HG03175 (cell line): ENCODE measurements at regions not wholly inside any gene's neighbourhood (a gene's known extent, or its start where the extent isn't known, plus 50 kb on each side); places are given as distances from the start of the nearest gene placed in this dataset.
A peak's percentile ranks its signal among the peaks of the same experiment; 100 is the strongest.

Source experiments
- ATAC-seq: cut with Tn5 transposase; IDR thresholded peaks from one replicate; pipeline ENCODE4 v1.9.1; 2021; ENCODE audit warnings: mild to moderate bottlenecking, moderate library complexity; ENCODE audit not compliant: unreplicated experiment

DNA sequence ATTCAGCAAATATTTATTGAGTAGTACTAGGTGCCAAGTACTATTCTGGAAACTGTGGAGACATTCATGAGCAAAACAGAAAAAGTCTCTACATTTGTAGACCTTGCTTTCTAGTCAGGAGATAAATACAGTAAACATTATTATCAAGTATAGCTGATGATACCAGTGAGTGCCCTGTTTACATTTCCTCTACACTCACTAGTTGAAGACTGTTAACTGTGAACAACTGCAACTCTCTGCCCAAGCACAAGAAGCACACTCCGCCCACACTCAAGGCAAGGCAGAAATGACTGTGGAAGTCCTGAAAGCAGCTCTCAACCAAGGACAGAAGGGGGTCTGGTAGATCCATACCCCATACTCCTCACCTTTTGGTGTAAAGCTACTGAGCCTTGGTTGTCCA, 837.0 kb downstream of the DIAPH3 start:
- ATAC-seq: no peak

DNA sequence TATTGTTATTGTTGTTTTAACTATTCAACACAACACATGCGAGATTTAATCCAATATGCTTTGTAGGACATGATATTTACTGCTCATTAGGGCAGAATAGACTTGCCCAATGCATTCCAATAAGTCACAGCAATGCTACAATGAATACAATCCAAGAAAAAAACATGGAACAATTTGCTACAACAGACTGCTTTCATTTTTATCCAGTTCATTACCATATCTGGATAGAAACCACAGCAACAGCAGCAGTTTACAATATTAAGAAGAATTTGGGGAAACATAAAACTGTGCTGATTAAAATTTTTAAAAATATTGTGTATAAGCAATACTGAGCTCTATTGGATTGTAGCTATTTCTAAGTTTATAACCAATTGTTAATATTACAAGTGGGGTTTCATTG, 833.0 kb downstream of the DIAPH3 start:
- ATAC-seq: no peak

DNA sequence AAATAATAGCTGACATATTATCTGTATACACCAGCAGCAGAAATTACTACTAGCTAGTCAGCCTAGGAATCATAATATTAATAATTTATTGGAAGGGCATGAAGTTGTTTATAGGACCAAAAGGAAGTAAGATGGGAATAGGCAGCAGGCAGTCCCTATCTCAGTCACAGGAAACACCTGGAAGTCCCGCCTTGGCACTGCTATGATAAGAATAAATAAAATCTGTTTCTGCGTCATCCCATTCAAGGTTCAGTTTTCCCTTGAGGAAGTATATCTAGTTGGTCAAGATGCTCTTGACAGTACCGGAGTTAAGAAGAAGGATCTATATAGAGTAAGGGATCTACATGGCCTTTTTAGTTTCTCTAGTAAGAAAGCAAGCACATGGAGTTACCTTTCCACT, 830.8 kb downstream of the DIAPH3 start:
- ATAC-seq: no peak

DNA sequence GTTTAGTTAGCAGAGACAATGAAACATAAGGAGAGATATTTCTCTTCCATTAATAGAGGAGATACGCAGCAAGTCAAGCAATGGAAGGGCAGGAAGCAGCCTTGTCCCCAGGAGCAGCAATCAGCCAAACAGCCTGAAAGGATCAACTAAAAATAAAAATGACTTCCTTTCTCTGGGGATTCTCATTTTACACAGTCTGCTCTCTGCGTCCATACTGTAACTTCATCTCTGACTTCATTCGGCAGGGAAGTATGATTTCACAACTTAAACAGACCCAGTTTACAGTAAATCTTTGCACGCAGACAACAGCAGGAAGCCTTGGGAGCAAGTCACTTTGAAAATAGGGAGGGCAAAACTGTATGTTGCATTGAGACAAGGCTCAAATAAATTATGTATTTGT, 826.7 kb downstream of the DIAPH3 start:
- no peak for ATAC-seq

DNA sequence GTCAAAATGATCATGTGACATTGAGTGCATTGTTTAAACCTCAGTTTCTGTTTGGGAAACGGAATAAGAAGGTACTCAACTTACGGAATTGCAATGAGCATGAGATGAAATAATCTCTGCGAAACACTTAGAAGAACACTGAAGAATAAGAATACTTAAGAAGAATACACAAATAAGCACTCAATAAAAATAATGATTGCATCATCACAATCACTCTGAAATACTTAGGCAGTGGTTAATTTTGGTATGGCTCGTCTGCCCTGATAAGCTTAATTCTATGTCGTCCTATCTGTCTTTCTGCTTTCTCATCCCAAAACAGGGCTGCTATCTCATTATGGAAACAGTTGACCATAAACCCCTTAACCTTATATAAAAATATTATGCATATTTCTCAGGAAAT, 823.6 kb downstream of the DIAPH3 start:
- ATAC-seq: no peak

DNA sequence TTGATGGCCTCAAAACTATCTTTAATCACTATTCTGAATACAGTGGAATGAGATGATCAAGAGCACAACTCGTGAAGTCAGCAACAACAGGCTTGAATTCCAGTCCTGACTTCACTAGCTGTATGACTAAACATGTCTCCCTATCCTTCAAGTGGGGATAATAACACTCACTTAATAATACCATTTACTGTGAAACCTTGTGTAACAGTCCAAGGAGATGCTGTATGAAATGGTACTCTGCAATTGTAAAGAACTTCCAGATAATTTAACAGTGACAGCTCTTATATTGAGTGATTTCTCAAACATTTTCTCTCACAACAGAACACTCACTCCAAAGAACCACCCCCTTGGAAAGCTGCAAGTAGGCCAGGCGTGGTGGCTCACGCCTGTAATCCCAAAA, 823.1 kb downstream of the DIAPH3 start:
- no peak for ATAC-seq

DNA sequence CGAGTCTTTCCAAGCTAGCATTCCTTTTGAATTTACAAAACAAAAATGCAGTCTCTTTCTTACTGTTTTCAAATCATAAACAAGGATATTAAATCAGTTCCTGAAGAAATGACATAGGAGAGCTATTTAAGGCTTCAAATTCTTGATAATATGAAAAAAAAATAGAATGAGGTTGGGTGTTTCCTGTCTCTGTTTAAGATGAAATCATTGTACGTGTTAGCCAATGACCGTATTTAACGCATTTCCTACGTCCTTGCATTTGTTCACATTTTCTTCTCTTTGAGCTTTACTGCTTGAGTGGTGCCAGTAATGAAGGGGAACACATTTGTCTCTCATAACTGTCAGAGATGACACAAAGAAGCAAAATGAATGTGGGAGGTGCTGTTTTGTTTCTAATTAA, 821.3 kb downstream of the DIAPH3 start:
- no peak for ATAC-seq

DNA sequence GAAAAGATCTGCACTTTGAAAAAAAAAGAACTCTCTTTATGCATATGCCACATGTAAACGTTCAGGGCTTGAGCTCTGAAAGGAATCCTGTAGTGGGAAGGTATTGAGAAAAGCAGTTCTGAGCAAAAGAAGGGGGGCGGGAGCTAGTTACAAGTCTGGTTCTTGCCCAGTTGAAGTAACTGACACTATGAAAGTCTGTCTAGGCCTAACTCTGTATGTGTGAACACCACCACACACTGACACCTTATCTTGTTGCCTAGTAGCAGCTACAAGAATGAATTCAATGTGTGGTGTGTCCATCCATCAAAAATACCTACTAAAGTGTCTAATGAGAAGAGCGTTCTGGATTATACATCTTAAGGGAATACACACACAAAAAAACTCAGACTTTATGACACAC, 820.6 kb downstream of the DIAPH3 start:
- ATAC-seq: no peak

DNA sequence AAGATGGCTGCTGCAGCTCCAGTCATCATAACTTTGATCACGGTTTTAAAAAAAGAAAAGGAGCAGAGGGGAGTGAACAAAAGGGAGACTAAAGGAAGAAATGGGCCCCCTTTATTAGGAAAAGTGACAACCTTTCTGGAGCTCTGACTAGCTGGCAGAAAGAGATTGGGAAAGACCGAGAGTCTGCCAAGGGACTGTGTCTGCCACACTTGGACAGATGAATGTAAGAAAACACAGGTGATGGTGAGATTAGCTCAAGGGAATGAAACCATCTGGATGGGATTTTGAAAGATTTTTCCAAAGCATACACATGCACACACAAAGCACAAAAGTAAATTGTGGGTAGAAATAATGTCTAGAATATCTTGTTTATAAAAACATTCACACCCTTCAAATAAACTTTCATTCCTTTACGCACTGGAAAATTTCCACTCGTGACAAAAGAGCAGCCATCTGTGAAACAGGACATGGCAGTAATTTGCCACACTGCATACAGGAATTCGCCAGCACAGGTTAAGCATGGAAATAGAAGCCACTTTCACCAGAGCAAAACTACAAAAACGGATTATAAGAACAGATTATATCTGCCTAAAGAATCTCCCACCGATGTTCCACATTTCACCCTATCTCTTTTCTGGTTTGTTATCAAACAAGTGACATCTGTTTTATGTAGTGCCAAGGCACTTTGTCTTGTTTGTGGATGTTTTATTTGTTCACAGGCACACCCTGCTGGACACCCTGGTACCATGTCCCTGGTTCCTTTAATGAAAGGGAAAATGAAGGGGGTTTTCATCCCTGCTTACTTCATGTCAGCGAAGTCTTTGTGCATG, 819.5 kb downstream of the DIAPH3 start:
- ATAC-seq: no peak

DNA sequence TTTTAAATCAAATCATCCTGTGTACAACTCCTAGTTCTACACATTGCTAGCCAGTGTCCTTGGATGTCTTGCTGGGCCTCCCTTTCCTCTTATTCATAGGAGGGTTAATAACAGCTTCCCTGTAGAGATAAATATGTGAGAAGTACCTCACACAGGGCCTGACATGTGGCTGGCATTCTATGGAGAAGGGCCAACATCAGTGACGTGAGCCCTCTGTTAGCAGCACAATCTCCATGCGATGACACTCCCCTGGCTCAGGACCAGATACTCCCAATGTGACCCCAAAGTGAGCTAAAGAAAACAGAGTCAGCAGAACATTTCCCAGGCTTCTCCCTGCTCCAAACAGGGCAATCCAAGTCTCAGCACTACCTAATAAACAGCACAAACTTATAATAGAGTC, 818.4 kb downstream of the DIAPH3 start:
- no peak for ATAC-seq

DNA sequence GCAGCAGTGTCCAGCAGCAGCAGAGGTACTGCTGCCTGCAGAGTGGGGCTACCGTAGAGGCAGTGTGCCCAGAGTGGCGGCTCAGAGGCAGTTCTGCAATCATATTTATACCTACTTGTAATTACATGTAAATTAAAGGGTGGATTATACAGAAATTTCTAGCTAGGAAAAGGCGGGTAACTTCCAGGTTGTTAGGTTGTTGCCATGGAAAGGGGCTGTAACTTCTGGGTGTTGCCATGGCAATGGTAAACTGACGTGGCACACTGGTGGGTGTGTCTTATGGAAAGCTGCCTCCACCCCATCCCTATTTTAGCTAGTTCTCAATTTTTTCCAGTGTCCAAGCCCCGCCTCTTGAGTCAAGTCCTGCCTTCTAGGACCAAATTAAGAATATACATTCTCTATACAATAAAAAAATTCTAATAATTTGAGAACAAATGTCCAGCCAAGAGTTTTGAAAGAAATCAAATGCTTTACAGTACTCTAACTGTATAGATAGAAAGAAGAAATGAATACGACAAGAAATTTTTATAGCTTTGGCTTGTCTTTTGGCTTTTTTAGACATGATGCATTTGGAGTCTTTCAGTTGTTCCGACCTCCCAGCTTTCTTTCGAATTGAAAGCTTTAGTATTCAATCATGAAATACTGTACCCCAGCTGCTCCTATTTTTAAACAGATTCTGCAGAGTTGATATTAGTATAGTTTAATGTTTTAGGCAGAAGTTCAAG, 816.6 kb downstream of the DIAPH3 start:
- ATAC-seq: no peak

DNA sequence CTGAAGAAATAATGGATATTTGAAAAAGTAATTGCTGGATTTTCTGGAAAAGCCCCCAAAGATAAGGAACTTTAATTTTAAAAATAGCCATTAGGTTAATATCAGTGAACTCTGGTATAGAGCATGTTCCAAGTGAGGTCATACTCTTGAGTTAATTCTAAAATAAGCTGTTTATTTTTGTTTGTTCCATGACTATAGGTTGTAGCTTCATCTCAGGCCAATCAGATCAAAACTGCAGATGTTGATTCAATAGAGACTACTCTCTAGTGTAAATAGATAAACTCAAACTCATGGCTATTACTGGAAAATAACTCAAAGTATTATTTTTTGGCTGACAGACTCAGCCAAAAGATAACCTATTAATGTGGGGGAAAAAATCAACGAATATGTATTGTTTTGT, 815.1 kb downstream of the DIAPH3 start:
- ATAC-seq: no peak

DNA sequence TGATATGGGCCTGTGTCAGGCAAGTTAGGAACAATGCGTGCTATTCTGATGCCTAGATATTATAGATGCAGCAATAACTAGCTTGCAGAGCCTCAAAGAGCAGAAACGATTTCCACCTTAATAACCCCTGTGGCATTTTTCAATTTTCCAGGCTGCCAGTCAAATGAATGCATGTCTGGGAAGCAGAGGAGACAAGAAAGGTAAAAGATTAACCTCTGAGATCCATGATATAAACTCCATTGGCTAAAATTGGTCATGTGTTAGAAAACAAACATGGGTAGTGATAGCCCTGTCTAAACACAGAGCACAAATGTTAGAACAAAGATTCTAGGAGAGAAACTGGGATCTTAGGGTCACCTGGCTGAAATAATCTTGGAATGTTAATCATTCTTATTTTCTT, 811.1 kb downstream of the DIAPH3 start:
- no peak for ATAC-seq

DNA sequence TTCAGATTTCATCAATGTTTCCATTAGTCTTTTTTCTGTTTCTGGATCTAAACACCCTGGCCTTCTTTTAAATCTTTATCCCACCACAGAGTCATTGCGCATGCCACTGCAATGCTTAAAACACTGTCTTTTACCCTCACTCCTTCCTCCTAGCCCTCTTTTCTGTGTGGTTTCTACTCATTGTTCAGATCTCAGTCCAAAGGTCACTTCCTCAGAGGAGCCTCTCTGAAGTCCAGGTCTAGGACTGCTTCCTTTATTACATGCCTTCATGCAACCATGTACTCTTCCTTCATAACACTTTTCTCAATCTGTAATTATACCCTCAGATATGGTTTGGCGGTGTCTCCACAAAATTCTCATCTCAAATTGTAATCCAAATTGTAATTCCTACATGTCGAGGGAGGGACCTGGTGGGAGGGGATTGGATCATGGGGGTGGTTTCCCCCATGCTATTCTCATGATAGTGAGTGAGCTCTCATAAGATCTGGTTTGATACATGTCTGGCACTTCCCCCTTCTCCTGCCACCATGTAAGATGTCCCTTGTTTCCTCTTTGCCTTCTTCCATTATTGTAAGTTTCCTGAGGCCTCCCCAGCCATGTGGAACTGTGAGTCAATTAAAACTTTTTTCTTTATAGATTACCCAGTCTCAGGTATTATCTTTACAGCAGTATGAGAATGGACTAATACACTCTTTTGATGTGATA, 808.9 kb downstream of the DIAPH3 start:
- ATAC-seq: peak; percentile 79

DNA sequence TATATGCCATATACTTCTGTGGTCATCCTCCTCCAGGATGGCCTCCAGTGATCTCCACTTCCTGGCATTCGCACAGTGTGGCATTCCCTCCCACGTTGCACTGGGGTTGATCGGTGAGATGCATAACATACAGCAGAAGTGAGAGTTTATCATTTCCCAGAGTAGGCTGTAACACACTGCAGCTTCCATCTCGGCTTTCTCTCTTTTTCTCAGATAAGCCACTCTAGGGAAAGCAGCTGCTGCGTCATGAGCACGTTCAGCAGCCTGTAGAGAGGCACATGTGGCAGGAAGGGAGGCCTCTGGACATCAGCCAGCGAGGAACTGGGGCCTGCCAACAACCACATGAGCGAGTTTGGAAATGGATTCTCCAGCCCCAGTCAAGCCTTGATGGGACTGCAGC, 807.1 kb downstream of the DIAPH3 start:
- ATAC-seq: no peak

DNA sequence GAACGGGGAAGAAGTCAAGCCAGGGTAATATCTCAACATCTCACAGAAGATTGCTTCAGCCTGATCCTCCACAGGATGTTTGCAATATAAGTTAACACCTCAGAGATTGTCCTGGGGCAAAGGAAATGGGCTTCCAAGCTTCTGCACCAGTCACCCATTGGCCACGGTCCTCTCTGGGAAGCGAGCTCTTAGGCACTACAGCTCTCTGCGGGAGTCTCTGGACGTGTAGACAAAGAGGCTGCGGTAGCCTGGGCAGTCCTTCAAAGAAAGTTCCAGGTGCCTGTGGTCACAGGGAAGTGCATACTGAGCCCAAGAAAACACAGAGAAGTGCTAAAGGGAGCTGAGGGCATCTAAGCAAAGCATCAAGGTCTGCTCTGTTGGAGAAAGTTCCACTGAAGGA, 805.7 kb downstream of the DIAPH3 start:
- no peak for ATAC-seq

DNA sequence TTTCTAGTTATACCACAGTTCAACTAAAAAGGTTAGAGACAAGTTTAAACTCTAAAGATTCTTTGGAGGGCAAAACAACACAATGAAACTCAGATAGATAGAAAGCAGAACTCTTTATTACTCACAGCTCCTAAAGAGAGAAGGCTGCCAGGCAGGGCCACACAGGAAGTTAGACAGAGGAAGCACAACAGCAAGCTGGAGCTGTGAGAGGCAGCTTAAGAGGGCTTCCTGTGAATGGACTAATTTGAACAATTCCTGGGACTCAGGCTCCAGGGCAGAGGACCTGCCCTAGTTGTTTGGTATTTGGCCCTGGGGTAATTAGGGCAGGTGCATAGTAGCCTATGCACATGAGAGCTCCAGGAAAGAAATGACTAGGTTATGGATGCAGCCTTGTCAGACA, 803.6 kb downstream of the DIAPH3 start:
- ATAC-seq: peak; percentile 69

DNA sequence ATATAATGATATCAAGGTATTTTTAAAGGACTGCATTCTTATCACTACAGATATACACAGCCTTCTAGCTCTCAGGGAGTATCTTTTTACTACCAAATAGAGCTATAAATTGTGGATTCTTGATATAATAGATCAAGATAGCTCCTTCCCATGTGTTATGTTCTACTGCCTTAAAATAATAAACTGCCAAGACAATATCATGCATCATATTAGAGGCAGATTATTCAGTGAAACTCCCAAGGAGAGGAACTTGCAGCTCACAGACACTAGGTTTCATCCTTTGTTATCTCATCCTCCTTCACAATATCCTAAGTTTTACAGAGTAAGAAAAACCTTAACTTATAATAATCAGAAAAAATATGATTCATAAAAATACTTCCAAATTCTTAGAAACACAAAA, 802.8 kb downstream of the DIAPH3 start:
- no peak for ATAC-seq

DNA sequence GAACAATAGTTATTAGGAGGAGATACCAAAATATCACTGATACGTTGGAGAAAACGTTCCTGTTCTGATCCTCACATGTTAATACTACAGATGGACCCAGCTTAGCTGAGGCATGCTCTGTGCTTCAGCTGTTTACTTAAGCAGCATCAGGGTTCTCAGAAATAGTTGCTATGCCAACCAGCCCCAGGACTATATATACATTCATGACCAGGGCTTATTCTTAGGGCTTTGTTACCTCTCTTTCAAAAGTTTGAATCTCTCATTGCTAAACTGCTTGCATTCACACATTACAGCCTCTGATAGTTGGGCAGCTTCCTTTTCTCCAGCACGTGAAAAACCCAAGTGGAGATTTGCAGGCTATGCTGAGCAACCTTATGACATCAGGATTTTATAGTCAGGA, 800.4 kb downstream of the DIAPH3 start:
- no peak for ATAC-seq

DNA sequence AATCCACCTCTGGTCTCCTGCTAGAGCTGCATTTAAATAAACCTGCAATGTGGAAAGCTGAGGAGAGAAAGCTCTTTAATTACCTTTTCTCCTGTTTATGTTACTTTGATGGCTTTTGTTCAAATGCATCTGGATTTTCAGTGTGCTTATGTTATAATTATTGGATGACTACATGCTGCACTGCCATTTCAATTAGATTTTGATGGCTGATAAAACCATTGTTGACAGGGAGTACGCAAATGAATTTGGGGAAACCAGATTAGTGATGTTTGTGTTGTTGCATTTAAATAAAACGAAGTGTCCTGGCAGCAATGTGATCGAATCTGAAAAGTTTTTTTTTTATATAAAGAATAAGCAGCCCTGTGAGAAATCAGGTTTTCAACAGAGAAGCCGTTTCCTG, 799.8 kb downstream of the DIAPH3 start:
- no peak for ATAC-seq

DNA sequence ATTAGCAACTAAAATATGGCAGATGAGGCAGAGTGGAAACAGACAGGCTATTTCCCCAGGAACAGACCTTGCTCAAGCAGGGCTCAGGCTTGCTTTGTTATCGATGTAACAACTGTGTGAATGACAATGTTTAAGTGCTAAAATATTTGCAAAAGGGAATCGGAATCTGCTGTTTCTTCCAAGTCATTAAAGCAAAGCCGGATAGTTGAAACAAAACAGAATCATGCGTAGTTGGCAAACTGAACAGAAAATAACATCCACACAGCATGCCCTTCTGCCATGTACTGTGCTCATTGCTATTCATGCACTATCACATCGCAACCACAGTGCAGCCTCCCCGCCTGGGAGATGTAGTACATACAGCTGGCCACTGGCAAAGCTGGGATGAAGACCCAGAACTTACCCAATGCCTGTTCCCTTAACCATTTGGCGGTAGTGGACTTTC, 799.1 kb downstream of the DIAPH3 start:
- no peak for ATAC-seq

DNA sequence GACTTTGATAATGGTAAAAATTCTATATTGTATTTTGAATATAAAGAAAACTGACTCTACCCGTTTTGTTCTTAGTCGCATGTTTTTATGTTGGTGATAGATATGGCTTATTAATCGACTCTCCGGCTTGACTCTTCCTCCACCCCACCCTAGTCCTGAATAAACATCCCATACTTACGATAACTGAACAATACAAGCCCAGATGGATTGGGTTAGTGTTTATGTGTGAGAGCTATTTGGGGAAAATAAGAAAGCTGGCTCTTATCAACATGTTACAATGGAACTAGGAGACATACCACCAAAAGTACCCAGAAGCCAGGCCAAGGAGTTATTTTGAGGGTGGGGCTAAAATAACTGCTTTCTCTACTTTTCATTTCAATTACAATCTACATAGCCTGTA, 796.3 kb downstream of the DIAPH3 start:
- no peak for ATAC-seq
